SK-N-SH (cell line): ENCODE measurements at regions not wholly inside any gene's neighbourhood (a gene's known extent, or its start where the extent isn't known, plus 50 kb on each side); places are given as distances from the start of the nearest gene placed in this dataset.

Experiments
- EP300 ChIP-seq, 2 experiments: IDR thresholded peaks; 2 replicates each; pipeline versions ENCODE4 v1.4.0 to v1.6.1; 2012; ENCODE audit warnings: borderline replicate concordance in 1 of 2, low read depth in 1 of 2, low read length in 1 of 2
- FOSL2 ChIP-seq: IDR thresholded peaks from 2 replicates; pipeline ENCODE4 v1.4.0; 2012; ENCODE audit warnings: low read depth, mild to moderate bottlenecking, moderate library complexity, borderline replicate concordance
- JUND ChIP-seq: IDR thresholded peaks from 2 replicates; pipeline ENCODE4 v1.4.0; 2012
- MXI1 ChIP-seq: IDR thresholded peaks from 2 replicates; pipeline ENCODE4 v1.6.1; 2012; ENCODE audit warnings: mild to moderate bottlenecking, low read depth, low read length, improper control_type of control experiment
- RAD21 ChIP-seq: IDR thresholded peaks from 2 replicates; pipeline ENCODE4 v1.6.1; 2012; ENCODE audit warnings: mild to moderate bottlenecking, low read length
- TAF1 ChIP-seq: IDR thresholded peaks from 2 replicates; pipeline ENCODE4 v1.6.1; 2012; ENCODE audit warnings: low read depth, mild to moderate bottlenecking, low read length, moderate library complexity, borderline replicate concordance
- TF ChIP-seq, protein P1 (sequence below): IDR thresholded peaks from 2 replicates; pipeline ENCODE4 v1.4.0; 2012; ENCODE audit warnings: low read depth, borderline replicate concordance
- TF ChIP-seq, protein P2 (sequence below): fragments of 150-350 bp; IDR thresholded peaks from 2 replicates; pipeline ENCODE4 v1.6.1; 2016; ENCODE audit warnings: mild to moderate bottlenecking, low read depth, low read length
- TF ChIP-seq, protein P3 (sequence below): fragments of 200-600 bp; sonication (generic); IDR thresholded peaks from 2 replicates; pipeline ENCODE4 v1.6.1; 2017; ENCODE audit warnings: antibody characterized with exemption, mild to moderate bottlenecking, moderate library complexity
- TF ChIP-seq, protein P4 (sequence below): IDR thresholded peaks from 2 replicates; pipeline ENCODE4 v1.6.1; 2012; ENCODE audit warnings: mild to moderate bottlenecking, low read depth, low read length, moderate library complexity

DNA sequence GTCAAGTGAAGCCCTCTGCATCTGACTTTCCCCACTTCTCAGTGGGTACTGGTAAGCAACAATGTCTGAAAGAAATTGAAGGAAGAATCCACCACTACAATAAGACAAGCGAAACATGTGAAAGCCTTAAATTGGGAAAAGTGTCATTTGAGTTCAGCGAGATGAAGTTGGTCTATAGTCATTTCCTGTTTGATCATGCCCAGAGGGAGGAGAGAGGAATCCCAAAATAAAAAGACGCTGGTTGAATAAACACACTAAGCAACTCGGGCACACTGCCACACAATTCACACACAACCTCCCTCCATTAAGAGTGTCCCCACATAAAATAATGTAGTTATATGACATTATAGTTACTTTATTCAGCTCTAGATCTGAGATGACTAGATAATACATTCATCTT lies 166.1 kb downstream of the CBLN2 start:
- TF ChIP-seq, protein P1, sequence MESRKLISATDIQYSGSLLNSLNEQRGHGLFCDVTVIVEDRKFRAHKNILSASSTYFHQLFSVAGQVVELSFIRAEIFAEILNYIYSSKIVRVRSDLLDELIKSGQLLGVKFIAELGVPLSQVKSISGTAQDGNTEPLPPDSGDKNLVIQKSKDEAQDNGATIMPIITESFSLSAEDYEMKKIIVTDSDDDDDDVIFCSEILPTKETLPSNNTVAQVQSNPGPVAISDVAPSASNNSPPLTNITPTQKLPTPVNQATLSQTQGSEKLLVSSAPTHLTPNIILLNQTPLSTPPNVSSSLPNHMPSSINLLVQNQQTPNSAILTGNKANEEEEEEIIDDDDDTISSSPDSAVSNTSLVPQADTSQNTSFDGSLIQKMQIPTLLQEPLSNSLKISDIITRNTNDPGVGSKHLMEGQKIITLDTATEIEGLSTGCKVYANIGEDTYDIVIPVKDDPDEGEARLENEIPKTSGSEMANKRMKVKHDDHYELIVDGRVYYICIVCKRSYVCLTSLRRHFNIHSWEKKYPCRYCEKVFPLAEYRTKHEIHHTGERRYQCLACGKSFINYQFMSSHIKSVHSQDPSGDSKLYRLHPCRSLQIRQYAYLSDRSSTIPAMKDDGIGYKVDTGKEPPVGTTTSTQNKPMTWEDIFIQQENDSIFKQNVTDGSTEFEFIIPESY, result no peak
- TF ChIP-seq JUND (no peak), RAD21 (no peak), FOSL2 (no peak), EP300 (IDR thresholded peaks at IDR 0.05; ENCODE audit: borderline replicate concordance in 1 of 2, low read depth in 1 of 2, low read length in 1 of 2) (no peak), TAF1 (no peak), MXI1 (no peak)
- TF ChIP-seq, protein P2, sequence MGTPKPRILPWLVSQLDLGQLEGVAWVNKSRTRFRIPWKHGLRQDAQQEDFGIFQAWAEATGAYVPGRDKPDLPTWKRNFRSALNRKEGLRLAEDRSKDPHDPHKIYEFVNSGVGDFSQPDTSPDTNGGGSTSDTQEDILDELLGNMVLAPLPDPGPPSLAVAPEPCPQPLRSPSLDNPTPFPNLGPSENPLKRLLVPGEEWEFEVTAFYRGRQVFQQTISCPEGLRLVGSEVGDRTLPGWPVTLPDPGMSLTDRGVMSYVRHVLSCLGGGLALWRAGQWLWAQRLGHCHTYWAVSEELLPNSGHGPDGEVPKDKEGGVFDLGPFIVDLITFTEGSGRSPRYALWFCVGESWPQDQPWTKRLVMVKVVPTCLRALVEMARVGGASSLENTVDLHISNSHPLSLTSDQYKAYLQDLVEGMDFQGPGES, result no peak
- TF ChIP-seq, protein P3, sequence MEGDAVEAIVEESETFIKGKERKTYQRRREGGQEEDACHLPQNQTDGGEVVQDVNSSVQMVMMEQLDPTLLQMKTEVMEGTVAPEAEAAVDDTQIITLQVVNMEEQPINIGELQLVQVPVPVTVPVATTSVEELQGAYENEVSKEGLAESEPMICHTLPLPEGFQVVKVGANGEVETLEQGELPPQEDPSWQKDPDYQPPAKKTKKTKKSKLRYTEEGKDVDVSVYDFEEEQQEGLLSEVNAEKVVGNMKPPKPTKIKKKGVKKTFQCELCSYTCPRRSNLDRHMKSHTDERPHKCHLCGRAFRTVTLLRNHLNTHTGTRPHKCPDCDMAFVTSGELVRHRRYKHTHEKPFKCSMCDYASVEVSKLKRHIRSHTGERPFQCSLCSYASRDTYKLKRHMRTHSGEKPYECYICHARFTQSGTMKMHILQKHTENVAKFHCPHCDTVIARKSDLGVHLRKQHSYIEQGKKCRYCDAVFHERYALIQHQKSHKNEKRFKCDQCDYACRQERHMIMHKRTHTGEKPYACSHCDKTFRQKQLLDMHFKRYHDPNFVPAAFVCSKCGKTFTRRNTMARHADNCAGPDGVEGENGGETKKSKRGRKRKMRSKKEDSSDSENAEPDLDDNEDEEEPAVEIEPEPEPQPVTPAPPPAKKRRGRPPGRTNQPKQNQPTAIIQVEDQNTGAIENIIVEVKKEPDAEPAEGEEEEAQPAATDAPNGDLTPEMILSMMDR, result no peak
- TF ChIP-seq, protein P4, sequence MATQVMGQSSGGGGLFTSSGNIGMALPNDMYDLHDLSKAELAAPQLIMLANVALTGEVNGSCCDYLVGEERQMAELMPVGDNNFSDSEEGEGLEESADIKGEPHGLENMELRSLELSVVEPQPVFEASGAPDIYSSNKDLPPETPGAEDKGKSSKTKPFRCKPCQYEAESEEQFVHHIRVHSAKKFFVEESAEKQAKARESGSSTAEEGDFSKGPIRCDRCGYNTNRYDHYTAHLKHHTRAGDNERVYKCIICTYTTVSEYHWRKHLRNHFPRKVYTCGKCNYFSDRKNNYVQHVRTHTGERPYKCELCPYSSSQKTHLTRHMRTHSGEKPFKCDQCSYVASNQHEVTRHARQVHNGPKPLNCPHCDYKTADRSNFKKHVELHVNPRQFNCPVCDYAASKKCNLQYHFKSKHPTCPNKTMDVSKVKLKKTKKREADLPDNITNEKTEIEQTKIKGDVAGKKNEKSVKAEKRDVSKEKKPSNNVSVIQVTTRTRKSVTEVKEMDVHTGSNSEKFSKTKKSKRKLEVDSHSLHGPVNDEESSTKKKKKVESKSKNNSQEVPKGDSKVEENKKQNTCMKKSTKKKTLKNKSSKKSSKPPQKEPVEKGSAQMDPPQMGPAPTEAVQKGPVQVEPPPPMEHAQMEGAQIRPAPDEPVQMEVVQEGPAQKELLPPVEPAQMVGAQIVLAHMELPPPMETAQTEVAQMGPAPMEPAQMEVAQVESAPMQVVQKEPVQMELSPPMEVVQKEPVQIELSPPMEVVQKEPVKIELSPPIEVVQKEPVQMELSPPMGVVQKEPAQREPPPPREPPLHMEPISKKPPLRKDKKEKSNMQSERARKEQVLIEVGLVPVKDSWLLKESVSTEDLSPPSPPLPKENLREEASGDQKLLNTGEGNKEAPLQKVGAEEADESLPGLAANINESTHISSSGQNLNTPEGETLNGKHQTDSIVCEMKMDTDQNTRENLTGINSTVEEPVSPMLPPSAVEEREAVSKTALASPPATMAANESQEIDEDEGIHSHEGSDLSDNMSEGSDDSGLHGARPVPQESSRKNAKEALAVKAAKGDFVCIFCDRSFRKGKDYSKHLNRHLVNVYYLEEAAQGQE, result no peak
